ENCODE measurements at regions not wholly inside any gene's neighbourhood (a gene's known extent, or its start where the extent isn't known, plus 50 kb on each side); places are given as distances from the start of the nearest gene placed in this dataset.

DNA sequence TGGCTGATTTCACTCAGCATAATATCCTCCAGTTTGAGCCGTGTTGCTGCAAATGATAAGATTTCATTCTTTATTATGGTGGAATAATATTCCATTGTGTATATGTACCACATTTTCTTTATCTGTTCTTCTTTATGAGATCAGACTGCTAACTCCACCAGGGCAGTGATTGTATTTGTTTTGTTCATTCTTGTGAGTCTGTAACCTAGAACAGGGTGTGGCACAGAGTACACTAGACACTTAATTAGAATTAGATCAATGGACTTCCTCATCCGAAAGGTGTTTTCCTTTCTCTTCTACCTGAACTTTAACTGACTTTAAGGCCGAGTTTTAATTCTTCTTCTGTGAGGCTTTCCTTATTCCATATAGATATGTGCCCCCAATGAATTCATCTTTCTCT lies 551.0 kb downstream of the SNAPC1 start:
- TF ChIP-seq, protein P1, sequence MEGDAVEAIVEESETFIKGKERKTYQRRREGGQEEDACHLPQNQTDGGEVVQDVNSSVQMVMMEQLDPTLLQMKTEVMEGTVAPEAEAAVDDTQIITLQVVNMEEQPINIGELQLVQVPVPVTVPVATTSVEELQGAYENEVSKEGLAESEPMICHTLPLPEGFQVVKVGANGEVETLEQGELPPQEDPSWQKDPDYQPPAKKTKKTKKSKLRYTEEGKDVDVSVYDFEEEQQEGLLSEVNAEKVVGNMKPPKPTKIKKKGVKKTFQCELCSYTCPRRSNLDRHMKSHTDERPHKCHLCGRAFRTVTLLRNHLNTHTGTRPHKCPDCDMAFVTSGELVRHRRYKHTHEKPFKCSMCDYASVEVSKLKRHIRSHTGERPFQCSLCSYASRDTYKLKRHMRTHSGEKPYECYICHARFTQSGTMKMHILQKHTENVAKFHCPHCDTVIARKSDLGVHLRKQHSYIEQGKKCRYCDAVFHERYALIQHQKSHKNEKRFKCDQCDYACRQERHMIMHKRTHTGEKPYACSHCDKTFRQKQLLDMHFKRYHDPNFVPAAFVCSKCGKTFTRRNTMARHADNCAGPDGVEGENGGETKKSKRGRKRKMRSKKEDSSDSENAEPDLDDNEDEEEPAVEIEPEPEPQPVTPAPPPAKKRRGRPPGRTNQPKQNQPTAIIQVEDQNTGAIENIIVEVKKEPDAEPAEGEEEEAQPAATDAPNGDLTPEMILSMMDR (IDR thresholded peaks at IDR 0.05): no peak
- no peak for TF ChIP-seq POLR2A (IDR thresholded peaks at IDR 0.05)
